K562 (cell line): ENCODE measurements at regions not wholly inside any gene's neighbourhood (a gene's known extent, or its start where the extent isn't known, plus 50 kb on each side); places are given as distances from the start of the nearest gene placed in this dataset.

ENCODE experiments used
- EZH2 ChIP-seq: IDR thresholded peaks from 2 replicates; pipeline ENCODE4 v1.6.1; 2012; ENCODE audit warnings: low read depth, mild to moderate bottlenecking, inconsistent platforms, low read length, borderline replicate concordance
- HNRNPUL1 ChIP-seq: fragments of 200-400 bp; formaldehyde crosslinking; IDR thresholded peaks from 2 replicates; pipeline ENCODE4 v1.6.1; 2017; ENCODE audit warnings: low read length
- POLR2A ChIP-seq: fragments of 450-650 bp; conservative IDR thresholded peaks from 2 replicates; pipeline ENCODE4 v1.6.1; 2016
- TFAM ChIP-seq: fragments of 250-450 bp; sonication (Bioruptor Pico); conservative IDR thresholded peaks from 2 replicates; pipeline ENCODE4 v1.5.0; 2021; ENCODE audit warnings: mild to moderate bottlenecking, moderate library complexity
- ZBTB17 ChIP-seq: fragments of 450-650 bp; formaldehyde crosslinking; IDR thresholded peaks from 2 replicates; pipeline ENCODE4 v1.4.0; 2020; ENCODE audit warnings: mild to moderate bottlenecking
- ZNF217 ChIP-seq: sonication (generic); formaldehyde crosslinking; IDR thresholded peaks from 2 replicates; pipeline ENCODE4 v1.8.0; 2022; ENCODE audit warnings: mild to moderate bottlenecking, missing genetic modification reagents
- ZNF717 ChIP-seq: fragments of 250-450 bp; sonication (Bioruptor Pico); IDR thresholded peaks from 2 replicates; pipeline ENCODE4 v1.5.0; 2021
- TF ChIP-seq, protein P1 (sequence below): fragments of 450-650 bp; formaldehyde crosslinking; conservative IDR thresholded peaks from 2 replicates; pipeline ENCODE4 v1.4.0; 2022; ENCODE audit warnings: mild to moderate bottlenecking, missing genetic modification characterization
- TF ChIP-seq, protein P2 (sequence below): sonication (generic); formaldehyde crosslinking; IDR thresholded peaks from 2 replicates; pipeline ENCODE4 v1.8.1; 2023; ENCODE audit warnings: mild to moderate bottlenecking, missing genetic modification reagents

DNA sequence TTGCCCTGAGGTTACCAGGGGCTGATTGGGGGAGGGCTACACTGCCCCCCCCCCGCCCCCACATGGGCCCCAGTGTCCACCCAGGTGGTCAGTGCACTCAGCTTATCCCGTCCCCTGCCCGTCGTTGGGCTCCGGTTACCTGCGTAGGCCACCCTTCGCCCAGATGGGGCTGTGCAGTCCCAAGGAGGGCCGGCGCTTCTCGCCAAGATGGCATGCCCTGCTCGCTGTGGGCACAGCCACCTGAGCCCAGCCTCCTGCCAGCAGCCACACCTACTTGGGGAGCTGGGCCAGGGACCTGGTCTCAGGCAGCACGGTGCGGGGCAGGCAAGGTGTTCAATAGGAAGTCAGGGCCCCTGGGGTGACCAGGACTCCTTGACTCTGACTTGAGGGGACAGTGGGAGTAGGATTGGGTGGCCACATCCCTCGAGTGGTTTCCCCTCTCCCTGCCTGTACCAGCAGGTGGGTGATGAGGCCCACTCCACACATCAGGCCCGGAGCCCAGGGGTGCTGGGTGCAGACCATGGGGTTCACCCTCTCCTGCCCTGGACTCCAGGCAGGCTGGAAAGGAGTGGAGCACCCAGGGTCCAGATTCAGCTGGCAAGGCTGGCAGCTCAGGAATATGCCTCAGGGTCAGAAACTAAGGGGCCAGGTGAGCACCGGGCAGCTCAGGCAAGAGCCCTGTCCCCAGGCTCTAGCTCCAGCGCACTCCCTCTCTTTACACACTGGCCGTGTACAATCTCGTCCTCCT is 170.3 kb downstream of the GLI2 start:
- TF ChIP-seq ZBTB17 (CRISPR knock-in tag) = no peak
- TF ChIP-seq EZH2 = no peak
- TF ChIP-seq ZNF717 (CRISPR knock-in tag) = no peak
- TF ChIP-seq TFAM = no peak
- no peak for TF ChIP-seq ZNF217 (CRISPR knock-in tag)
- TF ChIP-seq HNRNPUL1 = no peak
- TF ChIP-seq, protein P1, sequence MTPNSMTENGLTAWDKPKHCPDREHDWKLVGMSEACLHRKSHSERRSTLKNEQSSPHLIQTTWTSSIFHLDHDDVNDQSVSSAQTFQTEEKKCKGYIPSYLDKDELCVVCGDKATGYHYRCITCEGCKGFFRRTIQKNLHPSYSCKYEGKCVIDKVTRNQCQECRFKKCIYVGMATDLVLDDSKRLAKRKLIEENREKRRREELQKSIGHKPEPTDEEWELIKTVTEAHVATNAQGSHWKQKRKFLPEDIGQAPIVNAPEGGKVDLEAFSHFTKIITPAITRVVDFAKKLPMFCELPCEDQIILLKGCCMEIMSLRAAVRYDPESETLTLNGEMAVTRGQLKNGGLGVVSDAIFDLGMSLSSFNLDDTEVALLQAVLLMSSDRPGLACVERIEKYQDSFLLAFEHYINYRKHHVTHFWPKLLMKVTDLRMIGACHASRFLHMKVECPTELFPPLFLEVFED (CRISPR knock-in tag) = no peak
- TF ChIP-seq, protein P2, sequence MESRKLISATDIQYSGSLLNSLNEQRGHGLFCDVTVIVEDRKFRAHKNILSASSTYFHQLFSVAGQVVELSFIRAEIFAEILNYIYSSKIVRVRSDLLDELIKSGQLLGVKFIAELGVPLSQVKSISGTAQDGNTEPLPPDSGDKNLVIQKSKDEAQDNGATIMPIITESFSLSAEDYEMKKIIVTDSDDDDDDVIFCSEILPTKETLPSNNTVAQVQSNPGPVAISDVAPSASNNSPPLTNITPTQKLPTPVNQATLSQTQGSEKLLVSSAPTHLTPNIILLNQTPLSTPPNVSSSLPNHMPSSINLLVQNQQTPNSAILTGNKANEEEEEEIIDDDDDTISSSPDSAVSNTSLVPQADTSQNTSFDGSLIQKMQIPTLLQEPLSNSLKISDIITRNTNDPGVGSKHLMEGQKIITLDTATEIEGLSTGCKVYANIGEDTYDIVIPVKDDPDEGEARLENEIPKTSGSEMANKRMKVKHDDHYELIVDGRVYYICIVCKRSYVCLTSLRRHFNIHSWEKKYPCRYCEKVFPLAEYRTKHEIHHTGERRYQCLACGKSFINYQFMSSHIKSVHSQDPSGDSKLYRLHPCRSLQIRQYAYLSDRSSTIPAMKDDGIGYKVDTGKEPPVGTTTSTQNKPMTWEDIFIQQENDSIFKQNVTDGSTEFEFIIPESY = no peak
- TF ChIP-seq POLR2A = no peak
